ENCODE measurements at regions not wholly inside any gene's neighbourhood (a gene's known extent, or its start where the extent isn't known, plus 50 kb on each side); places are given as distances from the start of the nearest gene placed in this dataset.

- TF ChIP-seq EZH2 (IDR thresholded peaks at IDR 0.05) = no peak
- no peak for TF ChIP-seq POLR2AphosphoS5 (IDR thresholded peaks at IDR 0.05; ENCODE audit: borderline replicate concordance, low read depth, low read length)
- TF ChIP-seq FOXP2 (optimal IDR thresholded peaks at IDR 0.05; ENCODE audit: control extremely low read depth, extremely low read length, insufficient read depth) = no peak
Observed at GRCh38 chr21:16640297-16641027, 872.4 kb upstream of the CXADR start.

Data from SK-N-MC (cell line).